NCI-H2171 treated with DMSO at 0.1 percent for 48 hours (cell line): ENCODE measurements at regions not wholly inside any gene's neighbourhood (a gene's known extent, or its start where the extent isn't known, plus 50 kb on each side); places are given as distances from the start of the nearest gene placed in this dataset.
"Not testable (repeated sequence)": the region's sequence is repeated elsewhere in the genome, so short reads cannot be mapped to it uniquely, and the experiment has no call there.

ENCODE experiments used
- DNase-seq: peaks from one replicate; lab custom pipeline; 2025; lab: John Stamatoyannopoulos, UW

DNA sequence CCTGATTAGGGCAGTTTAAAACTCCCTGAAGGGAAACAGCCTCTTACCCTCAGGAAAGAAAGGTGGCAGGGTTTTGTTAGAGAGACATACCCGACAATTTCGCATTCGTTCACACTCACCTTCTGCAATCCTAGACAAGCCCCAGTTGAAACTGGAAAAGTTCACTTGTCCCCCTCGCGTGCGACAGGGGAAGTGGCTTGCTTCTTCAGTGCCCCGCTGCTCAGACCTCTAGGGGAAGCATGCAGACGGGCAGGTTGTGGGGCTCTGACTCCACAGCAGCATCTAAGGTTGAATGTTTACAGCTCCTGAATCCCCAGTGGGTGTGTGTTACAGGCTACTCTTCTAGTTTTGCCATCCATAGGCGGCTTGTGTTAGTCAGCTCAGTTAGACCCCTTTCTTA, 575.7 kb upstream of the ACO1 start:
- DNase-seq, result no peak

DNA sequence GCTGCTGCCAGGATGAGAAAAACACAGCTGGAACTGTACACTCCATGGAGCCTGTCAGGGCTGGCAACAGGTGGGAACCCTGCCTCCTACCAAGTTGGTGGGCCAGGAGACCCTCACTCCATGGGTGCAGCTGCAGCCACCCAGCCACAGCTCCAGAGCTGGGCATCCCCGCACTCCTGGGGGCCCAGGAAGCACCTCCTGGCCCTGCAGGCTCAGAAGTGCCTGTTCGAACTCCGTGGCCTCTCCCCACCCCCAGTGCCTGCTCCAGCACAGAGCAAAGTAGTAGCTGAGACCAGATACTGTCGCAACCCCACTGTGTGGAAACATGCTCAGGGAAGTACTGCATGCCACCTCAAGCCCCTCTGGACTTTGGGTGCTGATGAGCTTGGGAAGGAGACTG, 564.0 kb upstream of the ACO1 start:
- no peak for DNase-seq

DNA sequence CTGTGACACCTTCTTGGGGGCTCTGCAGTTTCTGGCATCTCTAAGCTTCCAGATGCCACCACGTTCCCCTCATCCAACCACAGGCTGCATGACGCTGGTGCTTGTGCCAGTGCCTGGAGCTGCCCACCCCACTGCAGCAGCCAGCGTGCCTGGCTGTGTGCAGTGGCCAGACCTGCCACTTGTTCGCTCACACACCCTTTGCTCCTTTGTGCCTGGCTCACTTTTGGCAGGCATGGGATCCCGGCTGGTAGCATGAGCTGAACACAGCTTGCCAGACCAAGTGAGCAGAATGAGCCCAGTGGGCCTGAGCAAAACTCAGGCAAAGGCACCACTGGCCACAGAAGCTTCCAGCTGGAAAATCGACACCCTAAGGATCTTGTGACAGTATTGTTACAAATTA, 562.9 kb upstream of the ACO1 start:
- no peak for DNase-seq

- no peak for DNase-seq
Measured at GRCh38 chr9:31823365-31823764, 561.1 kb upstream of the ACO1 start.

DNA sequence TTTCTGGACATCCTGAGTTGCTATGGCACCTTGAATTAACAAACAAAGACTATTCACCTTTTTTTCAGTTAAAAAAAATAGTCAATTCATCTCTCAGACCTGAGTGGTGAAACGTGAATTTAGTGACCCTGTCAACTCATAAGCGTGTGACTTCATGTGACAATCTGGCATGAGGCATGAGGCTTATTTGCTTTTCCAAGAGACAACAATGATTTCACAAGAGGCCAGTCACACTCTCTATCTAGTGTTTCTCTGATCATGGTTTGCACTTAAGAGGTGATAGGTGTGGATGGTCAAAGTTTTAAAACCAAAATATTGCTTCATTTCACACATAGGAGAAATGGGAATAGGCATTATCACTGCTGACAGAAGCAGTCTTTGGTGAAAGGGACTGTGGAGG, 559.6 kb upstream of the ACO1 start:
- no peak for DNase-seq

DNA sequence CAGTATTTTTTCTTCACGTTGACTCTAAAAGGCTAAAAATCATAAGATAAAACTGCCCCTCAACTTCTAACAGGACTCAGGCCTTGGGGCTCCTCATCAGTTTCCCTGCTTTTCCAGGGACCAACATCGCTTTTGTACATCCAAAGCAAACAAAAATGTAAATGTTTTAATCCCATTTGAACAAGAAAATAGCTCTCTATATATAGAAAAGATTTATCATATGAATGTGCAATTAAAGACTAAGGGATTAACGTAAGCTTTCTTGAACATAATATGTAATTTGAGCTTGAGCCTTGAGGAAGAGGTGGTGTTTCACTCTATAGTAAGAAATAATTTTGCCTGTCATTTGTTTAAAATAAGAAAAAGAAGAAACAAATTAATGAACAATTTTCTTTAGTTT, 547.2 kb upstream of the ACO1 start:
- no peak for DNase-seq

GRCh38 chr9:31839273-31839672, 545.2 kb upstream of the ACO1 start:
- DNase-seq, result peak; percentile 0

DNA sequence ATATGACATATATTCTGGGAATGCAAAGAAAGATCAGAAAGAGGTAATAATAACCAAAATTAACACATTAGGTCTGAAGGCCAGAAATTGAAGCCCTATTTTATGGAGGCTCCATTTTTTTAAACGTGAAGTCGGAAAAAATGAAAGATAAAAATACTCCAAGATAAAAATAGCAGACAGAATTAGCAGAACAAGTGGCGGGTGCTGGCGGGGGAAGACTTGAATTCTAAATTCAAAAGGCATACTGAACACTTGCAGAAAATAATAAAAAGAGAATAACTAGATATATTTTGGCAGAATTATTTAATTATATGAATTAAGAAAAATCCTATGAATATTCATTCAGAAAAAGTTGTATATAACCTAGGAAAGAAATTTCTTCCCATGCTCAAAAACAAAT, 543.7 kb upstream of the ACO1 start:
- no peak for DNase-seq

DNA sequence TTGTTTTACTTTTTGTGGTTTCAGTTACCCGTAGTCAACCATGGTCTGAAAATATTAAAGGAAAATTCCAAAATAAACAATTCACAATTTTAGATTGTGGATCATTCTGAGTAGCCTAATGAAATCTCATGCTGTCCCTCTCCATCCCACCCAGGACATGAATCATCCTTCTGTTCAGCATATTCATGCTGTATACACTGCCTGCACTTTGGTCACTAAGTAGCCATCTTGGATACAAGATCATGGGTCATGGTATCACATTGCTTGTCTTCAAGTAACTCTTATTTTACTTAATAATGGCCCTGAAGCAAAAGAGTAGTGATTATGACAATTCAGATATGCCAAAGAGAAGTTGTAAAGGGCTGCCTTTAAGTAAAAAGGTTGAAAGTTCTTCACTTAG, 536.5 kb upstream of the ACO1 start:
- no peak for DNase-seq

DNA sequence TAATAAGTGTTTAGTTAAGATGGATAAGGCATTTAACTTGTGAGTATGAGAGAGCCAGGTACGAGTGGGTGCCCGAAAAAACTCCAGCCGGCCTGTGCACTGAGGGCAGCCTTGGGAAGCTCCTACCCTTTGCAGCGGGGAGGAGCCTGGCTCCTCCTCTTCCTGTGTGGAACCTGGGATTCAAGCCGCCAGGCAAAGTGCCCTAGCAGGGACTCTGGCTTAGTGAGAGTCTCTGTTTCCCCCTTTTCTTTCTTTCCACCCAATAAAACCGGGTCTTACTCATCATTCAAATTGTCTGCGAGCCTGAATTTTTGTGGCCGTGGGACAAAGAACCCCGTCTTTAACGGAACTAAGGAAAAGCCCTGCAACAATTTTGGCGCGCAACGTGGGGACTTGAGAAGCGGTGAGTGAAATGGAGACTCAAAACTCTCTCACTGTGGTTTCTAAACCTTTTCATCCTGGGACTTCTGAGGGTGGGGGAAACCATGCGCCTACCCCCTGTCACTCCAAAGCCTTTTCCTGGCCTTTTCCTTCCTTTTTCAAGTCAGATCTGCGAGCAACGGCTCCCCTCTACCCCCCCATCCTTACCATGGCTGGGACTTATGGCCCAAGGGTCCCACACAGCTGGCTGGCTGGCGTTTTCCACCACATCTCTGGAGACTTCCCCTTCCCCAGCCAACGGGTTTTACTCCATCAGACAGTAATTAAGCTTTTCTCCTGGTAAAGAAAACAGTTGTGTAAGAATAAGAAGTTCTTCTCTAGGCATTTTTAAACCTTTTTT, 535.7 kb upstream of the ACO1 start:
- no peak for DNase-seq

- DNase-seq, result no peak
Measured at GRCh38 chr9:31854187-31854586, 530.3 kb upstream of the ACO1 start.

- DNase-seq, result no peak
Measured at GRCh38 chr9:31868830-31869229, 515.6 kb upstream of the ACO1 start.

DNA sequence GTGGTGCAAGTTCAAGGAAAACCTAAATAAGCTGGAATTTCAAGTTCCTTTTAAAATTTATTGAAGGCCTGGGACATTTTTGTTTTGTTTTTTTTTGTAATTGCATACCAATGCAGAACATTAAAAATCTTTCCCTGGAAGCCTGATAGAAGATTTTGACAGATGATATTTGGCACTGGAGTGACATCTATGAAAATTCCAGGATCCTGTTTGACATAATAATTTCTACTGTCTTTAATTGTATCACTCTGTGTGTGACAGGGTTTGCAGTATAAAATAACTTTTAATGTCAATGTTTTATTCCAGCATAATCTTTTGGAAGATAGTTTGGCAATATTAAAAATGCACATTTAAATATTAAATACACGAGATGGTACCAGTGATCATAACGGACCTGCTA, 514.2 kb upstream of the ACO1 start:
- DNase-seq, result no peak

GRCh38 chr9:31873722-31874121, 510.7 kb upstream of the ACO1 start:
- no peak for DNase-seq

DNA sequence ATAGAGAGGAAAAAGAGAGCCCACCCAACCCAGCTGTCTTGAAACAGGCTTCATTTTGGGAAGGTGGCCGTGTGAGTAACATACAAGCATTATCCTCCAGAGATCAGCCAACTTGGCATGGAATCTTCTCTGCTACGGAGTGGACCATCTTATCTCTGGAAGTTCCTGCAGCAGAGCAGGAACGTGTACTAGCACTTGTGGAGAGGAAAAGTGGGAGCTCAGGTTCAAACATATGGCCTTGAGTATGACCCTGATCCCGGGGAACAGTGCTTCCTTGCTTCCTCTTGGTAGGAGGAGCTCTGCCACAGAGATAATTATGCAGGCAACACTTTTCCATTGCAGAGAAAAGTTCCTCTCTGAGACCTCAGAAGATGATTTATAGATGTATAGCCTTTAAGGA, 490.4 kb upstream of the ACO1 start:
- no peak for DNase-seq

- DNase-seq, result no peak
Measured at GRCh38 chr9:31908158-31908890, 476.1 kb upstream of the ACO1 start.

DNA sequence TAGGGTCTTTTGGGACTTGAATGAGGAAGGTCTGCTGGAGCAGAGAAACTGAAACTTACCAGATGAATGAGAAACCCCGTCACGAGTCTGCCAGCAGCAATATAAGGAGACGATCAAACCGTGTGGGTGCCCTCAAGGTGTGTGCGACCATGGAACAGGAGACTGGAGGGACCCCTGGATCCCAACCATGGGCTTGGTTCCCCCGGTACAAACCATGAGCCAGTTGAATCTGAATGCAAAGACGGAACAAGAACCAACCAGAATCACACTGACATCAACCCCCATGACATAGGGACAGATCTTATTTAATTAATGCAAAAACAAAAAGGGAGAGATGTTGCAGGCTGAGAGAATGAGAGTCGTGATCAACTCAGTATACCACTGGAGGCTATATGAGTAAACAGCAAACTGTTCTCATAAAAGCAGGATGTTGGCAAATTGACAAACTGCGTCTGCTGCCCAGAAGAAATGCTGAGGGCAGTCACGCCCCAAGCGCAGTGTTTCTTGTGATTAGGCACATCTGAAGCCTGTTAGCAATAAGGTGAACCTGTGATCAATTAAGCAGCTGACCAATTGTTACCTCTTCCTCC, 475.5 kb upstream of the ACO1 start:
- DNase-seq, result no peak

- no peak for DNase-seq
Measured at GRCh38 chr9:31912636-31913035, 471.8 kb upstream of the ACO1 start.

DNA sequence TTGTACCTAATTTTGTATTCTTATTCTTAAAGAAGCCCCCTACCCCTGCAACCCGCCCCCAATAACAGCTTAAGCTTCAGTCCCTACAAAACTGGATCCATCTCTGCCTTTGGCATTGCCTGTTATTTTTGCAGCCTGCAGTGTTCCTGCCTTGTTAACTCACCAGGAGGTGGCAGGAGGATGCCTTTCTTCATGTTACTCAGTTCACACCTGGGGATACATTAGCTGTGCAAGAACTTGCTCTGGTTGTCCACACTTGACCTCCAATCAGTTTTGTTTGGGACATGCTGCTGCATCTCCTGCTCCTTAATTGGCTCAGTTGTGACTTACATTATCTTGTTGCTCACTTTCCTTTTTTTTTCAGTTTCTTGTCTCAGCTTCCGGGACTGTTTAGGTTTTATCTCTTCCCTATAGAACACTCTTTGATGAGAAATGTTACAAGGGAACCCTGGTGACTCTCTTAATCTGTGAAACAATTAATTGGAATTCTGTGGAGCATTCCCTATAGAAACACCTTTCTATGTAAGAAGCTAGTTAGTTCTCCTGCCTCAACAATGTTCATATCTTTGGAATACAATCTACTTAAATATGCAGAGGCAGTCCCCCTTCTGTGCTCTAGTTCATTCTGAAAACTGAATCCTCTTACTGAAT, 467.7 kb upstream of the ACO1 start:
- no peak for DNase-seq

- DNase-seq, result not testable (repeated sequence)
Measured at GRCh38 chr9:31937737-31938136, 446.7 kb upstream of the ACO1 start.

DNA sequence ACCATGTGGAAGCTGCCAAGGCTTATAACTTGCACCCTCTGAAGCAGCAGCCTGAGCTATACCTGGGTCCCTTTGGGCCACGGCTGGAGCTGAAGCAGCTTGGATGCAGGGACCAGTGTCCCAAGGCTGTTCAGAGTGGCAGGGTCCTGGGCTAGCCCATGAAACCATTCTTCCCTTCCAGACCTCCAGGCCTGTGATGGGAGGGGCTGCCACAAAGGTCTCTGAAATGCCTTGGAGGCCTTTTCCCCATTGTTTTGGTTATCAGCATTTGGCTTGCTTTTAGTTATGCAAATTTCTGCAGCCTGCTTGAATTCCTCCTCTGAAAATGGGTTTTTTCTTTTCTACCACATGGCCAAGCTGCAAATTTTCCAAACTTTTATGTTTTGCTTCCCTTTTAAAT, 433.7 kb upstream of the ACO1 start:
- DNase-seq, result no peak

GRCh38 chr9:31958572-31958971, 425.9 kb upstream of the ACO1 start:
- no peak for DNase-seq

- DNase-seq, result no peak
Measured at GRCh38 chr9:31969552-31969951, 414.9 kb upstream of the ACO1 start.
